Stimulated activated CD4-positive, alpha-beta T cell treated with anti-CD3 and anti-CD28 coated beads, Interleukin-2, amount 100 ng/mL, for 4 hours (primary cell): ENCODE measurements at regions not wholly inside any gene's neighbourhood (a gene's known extent, or its start where the extent isn't known, plus 50 kb on each side); places are given as distances from the start of the nearest gene placed in this dataset.

Experiments
- DNase-seq: peaks from one replicate; pipeline ENCODE4 v3.0.0-alpha.2; 2020; ENCODE audit warnings: low read depth

DNA sequence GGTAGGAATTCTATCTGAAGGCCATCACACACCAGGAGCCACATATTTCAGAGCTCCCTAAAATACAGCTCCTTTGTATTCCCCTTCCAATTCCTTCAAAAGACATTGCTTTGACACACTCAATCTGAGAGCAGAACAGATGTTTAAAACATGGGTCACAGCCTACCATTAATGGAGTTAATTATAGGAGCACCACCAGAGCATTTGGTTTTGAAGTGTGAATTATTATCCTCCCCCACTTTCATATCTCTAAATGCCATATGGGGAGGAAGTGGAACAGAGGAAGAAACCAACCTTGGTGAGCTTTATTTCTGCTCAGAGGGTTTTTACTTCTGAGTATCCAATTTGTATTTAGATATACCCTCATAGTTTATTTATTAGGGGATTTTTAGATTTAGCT is 50.7 kb upstream of the TNFRSF21 start:
- DNase-seq, result no peak

DNA sequence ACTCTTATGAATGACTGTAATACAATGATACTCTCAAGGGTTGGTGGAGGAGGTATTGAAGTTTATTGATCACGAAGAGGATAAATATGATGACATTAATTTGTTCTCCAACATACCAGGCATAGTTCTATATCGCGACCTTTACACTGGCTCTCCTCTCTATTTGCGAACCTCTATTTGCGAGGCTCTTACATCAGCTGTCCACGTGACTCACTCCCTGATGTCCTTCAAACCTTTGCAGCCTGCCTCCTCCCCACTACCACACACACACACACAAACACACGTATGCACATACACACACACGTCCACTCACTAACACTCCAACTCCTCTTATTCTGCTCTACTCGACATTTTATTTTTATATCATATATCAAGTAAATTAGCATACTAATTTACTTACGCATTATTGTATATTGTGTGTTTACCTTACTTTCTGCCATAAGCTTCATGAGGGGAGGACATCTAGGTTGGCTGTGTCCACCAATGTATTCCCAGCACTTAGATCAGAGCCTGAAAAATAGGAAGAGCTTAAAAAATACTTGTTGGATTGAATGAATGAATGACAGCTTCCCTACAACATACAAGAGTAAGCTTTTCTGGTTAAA is 53.3 kb upstream of the TNFRSF21 start:
- DNase-seq, result no peak

- no peak for DNase-seq
These were observed 54.0 kb upstream of the TNFRSF21 start for GRCh38 chr6:47363736-47364135.

DNA sequence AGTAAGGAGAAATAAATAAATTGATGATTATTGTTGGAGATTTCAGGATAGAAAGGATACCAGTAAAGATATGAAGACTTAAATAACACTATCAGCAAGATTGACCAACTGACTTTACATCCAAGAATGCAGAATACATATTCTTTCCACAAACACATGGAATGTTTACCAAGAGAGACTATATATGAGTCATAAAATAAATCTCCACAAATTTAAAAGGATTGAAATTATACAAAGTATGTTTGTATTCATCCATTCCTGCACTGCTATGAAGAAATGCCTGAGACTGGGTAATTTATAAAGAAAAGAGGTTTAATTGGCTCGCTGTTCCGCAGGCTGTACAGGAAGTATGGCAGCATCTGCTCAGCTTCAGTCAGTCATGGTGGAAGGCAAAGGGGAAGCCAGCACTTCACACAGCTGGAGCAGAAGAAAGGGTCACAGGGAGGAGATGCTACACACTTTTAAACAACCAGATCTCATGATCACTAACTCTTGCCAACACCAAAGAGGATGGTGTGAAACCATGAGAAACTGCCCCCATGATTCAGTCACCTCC is 56.7 kb upstream of the TNFRSF21 start:
- DNase-seq, result no peak

DNA sequence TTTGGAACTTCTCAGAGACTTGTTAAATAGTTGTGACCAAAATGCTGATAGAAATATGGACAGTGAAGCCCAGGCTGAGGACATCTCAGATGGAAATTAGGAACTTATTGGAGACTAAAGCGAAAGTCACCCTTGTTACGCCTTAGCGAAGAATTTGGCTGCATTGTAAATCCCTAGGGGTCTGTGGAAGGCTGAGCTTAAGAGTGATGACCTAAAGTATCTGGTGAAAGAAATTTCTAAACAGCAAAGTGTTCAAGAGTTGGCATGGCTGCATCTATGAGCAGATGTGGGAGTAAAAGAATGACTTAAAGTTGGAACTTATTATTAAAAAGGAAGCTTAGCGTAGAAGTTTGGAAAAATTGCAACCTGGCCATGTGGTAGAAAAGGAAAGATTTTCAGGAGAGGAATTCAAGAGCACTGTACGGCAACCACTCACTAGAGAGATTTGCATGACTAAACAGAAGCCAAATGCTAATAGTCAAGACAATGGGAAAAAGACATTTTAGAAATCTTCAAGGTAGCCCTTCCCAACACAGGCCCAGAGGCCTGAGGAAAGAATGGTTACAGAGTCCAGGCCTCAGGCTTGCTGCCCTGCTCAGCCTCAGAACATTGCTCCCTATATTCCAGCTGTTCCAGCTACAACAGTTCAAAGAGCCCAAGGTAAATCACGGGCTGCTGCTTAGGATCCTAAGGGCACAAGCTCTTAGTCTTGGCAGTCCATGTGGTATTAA is 61.6 kb upstream of the TNFRSF21 start:
- DNase-seq, result no peak

DNA sequence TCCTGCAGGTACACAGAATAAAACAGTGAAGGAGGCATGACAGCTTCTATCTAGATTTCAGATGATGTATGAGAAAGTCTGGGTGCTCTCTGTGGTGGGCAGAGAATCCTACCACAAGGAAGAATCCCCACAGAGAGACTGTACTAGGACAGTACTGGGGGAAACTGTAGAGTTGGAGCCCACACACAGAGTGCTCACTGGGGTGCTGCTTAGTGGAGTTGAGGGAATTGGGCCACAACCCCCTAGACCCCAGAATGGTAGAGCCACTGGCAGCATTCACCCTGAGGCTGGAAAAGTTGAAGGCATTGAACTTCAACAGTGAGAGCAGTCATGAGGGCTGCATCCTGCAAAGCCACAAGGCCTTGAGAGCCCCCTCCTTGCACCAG is 62.2 kb upstream of the TNFRSF21 start:
- DNase-seq, result no peak

GRCh38 chr6:47372318-47372717 is 62.6 kb upstream of the TNFRSF21 start:
- no peak for DNase-seq

GRCh38 chr6:47375426-47375825 is 65.7 kb upstream of the TNFRSF21 start:
- no peak for DNase-seq

GRCh38 chr6:47376930-47377329 is 67.2 kb upstream of the TNFRSF21 start:
- DNase-seq, result no peak

GRCh38 chr6:47377971-47378370 is 68.3 kb upstream of the TNFRSF21 start:
- no peak for DNase-seq

DNA sequence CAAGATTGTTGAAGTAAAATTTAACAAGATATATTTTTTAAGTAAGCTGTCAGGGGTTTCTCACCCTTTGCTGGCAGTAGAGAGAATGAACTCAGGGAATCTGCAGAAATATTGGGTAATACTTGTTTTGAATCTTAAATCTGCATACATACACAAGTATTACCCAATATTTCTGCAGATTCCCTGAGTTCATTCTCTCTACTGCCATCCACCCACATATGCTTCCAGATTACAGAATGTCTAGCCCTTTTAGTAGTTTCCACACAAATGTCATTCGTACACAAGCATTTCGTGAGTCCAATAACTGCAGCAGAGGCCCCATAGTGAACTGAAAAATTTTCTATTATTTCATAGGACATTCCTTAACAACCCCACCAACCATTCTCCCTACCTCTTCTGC is 69.6 kb upstream of the TNFRSF21 start:
- no peak for DNase-seq

DNA sequence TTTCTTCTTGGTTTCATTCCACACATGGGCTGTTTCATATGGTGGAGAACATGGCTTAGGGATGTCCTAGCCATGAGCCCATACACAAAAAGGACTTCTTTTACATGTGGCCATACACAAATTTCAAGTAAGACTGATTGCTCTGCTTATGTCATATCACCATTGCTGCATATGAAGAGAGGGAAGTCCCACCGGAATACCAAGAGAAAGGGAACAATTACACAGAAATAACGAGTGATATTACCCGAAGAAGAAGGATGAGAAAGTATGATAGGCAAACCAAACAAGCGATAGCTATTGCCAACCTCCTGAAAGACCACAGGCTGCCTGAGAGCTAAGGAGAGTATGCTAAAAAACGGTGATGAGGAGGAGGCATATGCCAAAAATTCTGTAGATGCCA is 70.5 kb upstream of the TNFRSF21 start:
- no peak for DNase-seq

- DNase-seq, result no peak
These were observed 71.3 kb upstream of the TNFRSF21 start for GRCh38 chr6:47381036-47381435.

DNA sequence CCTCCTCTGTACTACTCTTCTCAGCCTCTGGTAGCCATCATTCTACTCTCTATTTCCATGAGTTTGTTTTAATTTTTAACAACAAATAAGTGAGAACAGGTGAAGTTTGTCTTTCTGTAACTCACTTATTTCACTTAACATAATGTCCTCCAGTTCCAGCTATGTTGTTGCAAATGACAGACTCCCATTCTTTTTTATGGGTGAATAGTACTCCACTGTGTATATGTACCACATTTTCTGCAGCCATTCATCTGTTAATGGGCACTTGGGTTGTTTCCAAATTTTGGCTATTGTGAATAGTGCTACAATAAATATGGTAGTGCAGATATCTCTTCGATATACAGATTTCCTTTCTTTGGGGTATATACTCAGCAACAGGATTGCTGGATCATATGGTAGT is 73.7 kb upstream of the TNFRSF21 start:
- DNase-seq, result no peak

DNA sequence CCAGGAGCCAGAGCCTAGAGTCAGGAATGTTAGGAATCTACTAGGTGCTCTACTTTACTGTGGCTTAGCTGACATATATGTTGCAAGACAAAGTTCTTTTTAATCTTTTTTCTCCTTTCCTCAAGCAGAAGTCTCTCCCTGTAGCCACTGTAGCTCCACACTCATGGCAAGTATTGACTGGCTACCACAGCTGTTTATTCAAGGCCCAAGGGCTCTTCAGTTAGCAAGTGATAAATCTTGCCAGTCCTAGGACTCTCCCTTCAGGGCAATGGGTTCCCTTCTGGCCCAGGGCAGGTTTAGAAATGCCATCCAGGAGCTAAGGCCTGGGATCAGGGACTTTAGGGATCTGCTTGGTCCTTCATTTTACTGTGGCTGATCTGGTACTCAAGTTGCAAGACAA is 82.0 kb upstream of the TNFRSF21 start:
- DNase-seq, result no peak

DNA sequence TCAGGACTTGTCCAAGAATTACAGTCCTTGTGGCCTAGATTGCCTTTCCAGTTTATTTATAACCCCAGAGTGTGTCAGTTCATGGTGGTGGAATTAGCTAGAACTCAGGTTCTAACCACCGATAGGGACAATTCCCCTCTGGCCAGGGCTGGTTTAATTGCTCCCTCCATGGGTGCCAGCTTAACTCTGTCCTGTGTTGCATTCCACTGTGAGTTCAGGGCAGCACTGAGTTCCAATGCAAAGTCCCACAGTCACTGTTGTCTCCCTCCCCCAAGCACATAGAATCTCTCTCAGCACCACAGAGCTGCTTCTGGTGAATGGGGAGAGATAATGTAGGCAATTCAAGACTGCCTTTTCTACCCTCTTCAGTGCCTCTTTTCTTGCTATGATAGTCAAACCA is 82.5 kb upstream of the TNFRSF21 start:
- DNase-seq, result no peak

DNA sequence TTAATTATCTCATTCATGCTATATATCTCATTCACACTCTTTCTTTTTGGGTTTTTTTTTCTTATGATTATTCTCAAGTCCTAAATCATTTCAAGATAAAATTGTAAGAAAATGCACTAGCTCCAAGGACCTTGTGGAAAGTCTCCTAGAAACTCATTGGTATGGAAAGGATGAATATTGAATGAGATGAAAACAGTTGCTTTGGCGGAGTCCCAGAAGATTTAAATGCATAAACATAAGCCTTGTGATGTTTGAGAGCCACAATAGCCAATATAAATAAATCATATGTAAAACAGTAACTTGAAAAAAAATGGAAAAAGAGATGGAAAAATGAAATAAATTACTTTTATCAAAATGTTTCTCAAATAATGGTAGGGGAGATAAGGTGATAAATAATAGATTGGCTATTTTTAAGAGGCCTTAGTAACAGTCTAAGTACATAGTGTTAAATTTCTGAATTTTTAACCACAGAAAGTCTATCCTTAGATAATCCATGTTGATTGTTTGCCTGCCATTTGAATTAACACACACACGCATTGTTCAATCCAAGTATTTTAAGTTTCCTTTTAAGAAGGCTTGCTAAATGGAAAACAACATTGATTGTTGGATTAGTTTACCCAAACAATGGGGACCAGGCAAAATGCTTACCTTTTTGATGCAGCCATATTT is 81.1 kb upstream of the CD2AP start:
- DNase-seq, result no peak

- DNase-seq, result no peak
These were observed 77.0 kb upstream of the CD2AP start for GRCh38 chr6:47400581-47400980.

DNA sequence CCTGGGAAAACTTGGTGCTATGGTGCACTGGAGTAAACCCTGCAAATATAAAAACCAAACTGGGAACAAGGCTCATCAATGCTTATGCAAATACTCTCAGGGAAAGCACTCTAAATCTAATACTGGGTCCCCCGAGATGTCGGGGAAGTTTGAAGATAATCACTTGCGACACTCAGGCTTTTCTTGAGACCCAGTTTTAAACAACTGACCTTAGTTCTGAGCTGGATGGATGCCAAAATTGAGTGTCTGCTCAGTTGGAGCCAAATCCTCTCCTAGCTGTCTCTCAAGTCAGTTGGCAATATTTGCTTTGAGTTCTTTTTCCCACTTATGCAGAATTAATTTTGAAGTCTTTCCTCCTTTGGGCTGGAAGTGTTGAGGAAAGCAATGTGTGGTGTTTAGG is 75.5 kb upstream of the CD2AP start:
- no peak for DNase-seq

- no peak for DNase-seq
These were observed 74.5 kb upstream of the CD2AP start for GRCh38 chr6:47403056-47403455.

DNA sequence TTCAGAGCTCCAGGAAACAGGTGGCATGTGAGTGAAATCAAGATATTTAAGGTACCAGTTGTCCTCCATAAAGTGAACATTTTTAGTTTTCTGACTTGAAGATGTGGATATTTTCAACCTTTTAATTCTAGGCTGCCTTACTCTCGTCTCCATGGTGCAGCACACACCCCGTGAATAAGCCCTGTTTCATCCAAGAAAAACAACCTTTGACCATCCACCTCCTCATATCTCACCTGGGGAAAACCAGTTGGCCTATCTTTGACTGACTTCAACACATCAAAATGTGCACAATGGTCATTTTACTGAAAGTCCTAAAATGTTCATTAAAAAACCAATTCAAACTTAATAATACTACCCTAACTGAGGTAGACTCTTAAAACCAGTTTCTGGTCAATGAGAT is 73.8 kb upstream of the CD2AP start:
- DNase-seq, result no peak

DNA sequence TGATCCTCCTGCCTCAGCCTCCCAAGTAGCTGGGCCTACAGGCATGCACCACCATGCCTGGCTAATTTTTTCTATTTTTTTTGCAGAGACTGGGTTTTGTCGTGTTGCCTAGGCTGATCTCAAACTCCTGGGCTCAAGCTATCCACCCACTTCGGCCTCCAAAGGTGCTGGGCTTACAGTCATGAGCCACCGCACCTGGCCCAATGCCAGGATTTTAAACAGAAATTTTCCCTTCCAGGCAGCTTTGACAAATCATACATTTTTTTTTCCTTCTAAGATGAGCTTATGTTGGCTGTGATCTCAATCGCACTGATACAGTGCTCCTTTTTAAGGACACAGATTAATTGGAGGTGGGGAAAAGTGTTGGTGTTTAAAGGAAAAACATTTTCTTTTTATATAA is 73.2 kb upstream of the CD2AP start:
- DNase-seq, result no peak

- DNase-seq, result no peak
These were observed 72.3 kb upstream of the CD2AP start for GRCh38 chr6:47405273-47405672.
